ENCODE measurements at regions not wholly inside any gene's neighbourhood (a gene's known extent, or its start where the extent isn't known, plus 50 kb on each side); places are given as distances from the start of the nearest gene placed in this dataset.

- H3K27ac Mint-ChIP-seq (ENCODE audit: unreplicated experiment), result no peak overlapping the region
- no peaks in the 10 kb centered on the region for H3K27me3 Mint-ChIP-seq (ENCODE audit: unreplicated experiment)
- no peaks in the 10 kb centered on the region for H3K36me3 Mint-ChIP-seq (ENCODE audit: low read depth, unreplicated experiment)
- no peaks in the 10 kb centered on the region for H3K4me1 Mint-ChIP-seq (ENCODE audit: unreplicated experiment)
- no peak for TF ChIP-seq CTCF (IDR thresholded peaks at IDR 0.05; ENCODE audit: unreplicated experiment)
- DNase-seq (ENCODE audit: low spot score), result no peak
- no peak overlapping the region for H3K4me3 Mint-ChIP-seq (ENCODE audit: unreplicated experiment)
- H3K9me3 Mint-ChIP-seq (ENCODE audit: unreplicated experiment), result no peaks in the 10 kb centered on the region
Observed at GRCh38 chr3:102125994-102126368, 276.7 kb downstream of the NFKBIZ start.

- H3K4me3 Mint-ChIP-seq (ENCODE audit: unreplicated experiment), result no peak overlapping the region
- no peaks in the 10 kb centered on the region for H3K9me3 Mint-ChIP-seq (ENCODE audit: unreplicated experiment)
- TF ChIP-seq CTCF (IDR thresholded peaks at IDR 0.05; ENCODE audit: unreplicated experiment), result no peak
- no peaks in the 10 kb centered on the region for H3K4me1 Mint-ChIP-seq (ENCODE audit: unreplicated experiment)
- H3K27me3 Mint-ChIP-seq (ENCODE audit: unreplicated experiment), result no peaks in the 10 kb centered on the region
- H3K27ac Mint-ChIP-seq (ENCODE audit: unreplicated experiment), result no peak overlapping the region
- no peak for DNase-seq (ENCODE audit: low spot score)
- no peaks in the 10 kb centered on the region for H3K36me3 Mint-ChIP-seq (ENCODE audit: low read depth, unreplicated experiment)
Observed at GRCh38 chr3:102129760-102130608, 280.7 kb downstream of the NFKBIZ start.

GRCh38 chr3:102132370-102132769 is 283.1 kb downstream of the NFKBIZ start:
- no peak overlapping the region for H3K4me3 Mint-ChIP-seq (ENCODE audit: unreplicated experiment)
- no peaks in the 10 kb centered on the region for H3K9me3 Mint-ChIP-seq (ENCODE audit: unreplicated experiment)
- no peak overlapping the region for H3K27ac Mint-ChIP-seq (ENCODE audit: unreplicated experiment)
- DNase-seq (ENCODE audit: low spot score), result no peak
- no peaks in the 10 kb centered on the region for H3K36me3 Mint-ChIP-seq (ENCODE audit: low read depth, unreplicated experiment)
- no peak for TF ChIP-seq CTCF (IDR thresholded peaks at IDR 0.05; ENCODE audit: unreplicated experiment)
- H3K4me1 Mint-ChIP-seq (ENCODE audit: unreplicated experiment), result no peaks in the 10 kb centered on the region
- H3K27me3 Mint-ChIP-seq (ENCODE audit: unreplicated experiment), result no peaks in the 10 kb centered on the region

- TF ChIP-seq CTCF (IDR thresholded peaks at IDR 0.05; ENCODE audit: unreplicated experiment), result no peak
- Mint-ChIP-seq H3K36me3 (ENCODE audit: low read depth, unreplicated experiment) (no peaks in the 10 kb centered on the region), H3K27me3 (ENCODE audit: unreplicated experiment) (no peaks in the 10 kb centered on the region), H3K27ac (ENCODE audit: unreplicated experiment) (no peak overlapping the region), H3K4me3 (ENCODE audit: unreplicated experiment) (no peak overlapping the region), H3K4me1 (ENCODE audit: unreplicated experiment) (no peaks in the 10 kb centered on the region), H3K9me3 (ENCODE audit: unreplicated experiment) (no peaks in the 10 kb centered on the region)
- no peak for DNase-seq (ENCODE audit: low spot score)
Observed at GRCh38 chr3:102133376-102133775, 284.1 kb downstream of the NFKBIZ start.

- Mint-ChIP-seq H3K9me3 (ENCODE audit: unreplicated experiment) (no peaks in the 10 kb centered on the region), H3K4me3 (ENCODE audit: unreplicated experiment) (no peak overlapping the region), H3K27ac (ENCODE audit: unreplicated experiment) (no peak overlapping the region), H3K36me3 (ENCODE audit: low read depth, unreplicated experiment) (no peaks in the 10 kb centered on the region), H3K4me1 (ENCODE audit: unreplicated experiment) (no peaks in the 10 kb centered on the region), H3K27me3 (ENCODE audit: unreplicated experiment) (no peaks in the 10 kb centered on the region)
- no peak for TF ChIP-seq CTCF (IDR thresholded peaks at IDR 0.05; ENCODE audit: unreplicated experiment)
- no peak for DNase-seq (ENCODE audit: low spot score)
Observed at GRCh38 chr3:102135316-102135715, 286.0 kb downstream of the NFKBIZ start.
